Astrocyte (in vitro differentiated cells and primary cell): ENCODE measurements at regions not wholly inside any gene's neighbourhood (a gene's known extent, or its start where the extent isn't known, plus 50 kb on each side); places are given as distances from the start of the nearest gene placed in this dataset.

Source experiments
- CTCF ChIP-seq: IDR thresholded peaks from 2 replicates; pipeline ENCODE4 v1.5.1; 2011; ENCODE audit warnings: low read depth, mild to moderate bottlenecking, inconsistent platforms, low read length, moderate library complexity; ENCODE audit not compliant: insufficient read depth
- EZH2 ChIP-seq: IDR thresholded peaks from 2 replicates; pipeline ENCODE4 v1.6.1; 2012; ENCODE audit warnings: mild to moderate bottlenecking, low read length, inconsistent platforms; ENCODE audit not compliant: insufficient read depth

GRCh38 chr5:1706021-1706420 lies 93.6 kb downstream of the MRPL36 start:
- TF ChIP-seq CTCF (no peak), EZH2 (no peak)
